ENCODE measurements at regions not wholly inside any gene's neighbourhood (a gene's known extent, or its start where the extent isn't known, plus 50 kb on each side); places are given as distances from the start of the nearest gene placed in this dataset.

DNA sequence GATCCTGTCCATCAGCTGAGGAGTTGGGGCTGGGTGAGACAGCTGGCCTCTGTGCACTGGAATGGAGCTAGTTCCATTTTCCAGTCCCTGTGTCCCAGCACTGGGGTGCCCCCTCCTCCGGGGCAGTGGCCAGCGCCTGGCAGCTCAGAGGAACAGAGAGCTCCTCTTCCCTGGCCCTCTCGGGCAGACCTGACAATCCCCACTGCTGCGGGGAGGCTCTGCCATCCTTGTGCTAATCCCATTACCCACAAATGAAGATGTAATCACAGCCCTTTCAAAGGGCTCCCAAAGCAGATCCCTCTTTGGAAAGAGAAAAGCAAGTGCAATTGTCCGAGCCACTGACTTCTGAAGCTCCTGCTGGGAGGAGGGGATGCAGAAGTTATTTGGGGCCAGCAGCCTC, 75.1 kb upstream of the MSX1 start:
- TF ChIP-seq EZH2phosphoT487 (IDR thresholded peaks at IDR 0.05; ENCODE audit: insufficient read depth, low read depth): no peak
- TF ChIP-seq EZH2 (IDR thresholded peaks at IDR 0.05; ENCODE audit: insufficient read depth, poor library complexity, severe bottlenecking): no peak

All from GM23248 (cell line).